GM19463 (cell line): ENCODE measurements at regions not wholly inside any gene's neighbourhood (a gene's known extent, or its start where the extent isn't known, plus 50 kb on each side); places are given as distances from the start of the nearest gene placed in this dataset.

Experiments
- ATAC-seq: cut with Tn5 transposase; IDR thresholded peaks from one replicate; pipeline ENCODE4 v1.9.1; 2021; ENCODE audit warnings: mild to moderate bottlenecking, moderate library complexity; ENCODE audit not compliant: unreplicated experiment

DNA sequence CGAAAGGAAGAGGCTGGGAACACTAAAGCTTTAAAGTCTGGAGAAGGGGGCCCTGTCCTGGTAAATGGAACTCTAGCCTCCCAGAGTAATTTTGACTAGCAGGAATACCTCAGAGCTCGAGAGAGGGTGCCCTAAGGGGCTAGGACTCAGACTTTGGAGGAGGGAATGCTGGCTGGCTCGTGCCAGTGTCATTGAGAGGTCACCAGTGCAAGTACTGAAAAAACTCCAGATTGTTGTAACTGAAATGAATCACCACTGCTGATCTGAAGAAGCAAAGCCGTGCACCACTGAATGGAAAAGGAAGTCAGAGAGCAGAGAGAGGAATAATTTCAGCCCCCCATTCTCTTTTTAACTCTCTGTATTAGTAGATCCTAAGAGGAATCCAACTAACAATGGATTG lies 690.2 kb downstream of the FAT4 start:
- ATAC-seq = no peak

DNA sequence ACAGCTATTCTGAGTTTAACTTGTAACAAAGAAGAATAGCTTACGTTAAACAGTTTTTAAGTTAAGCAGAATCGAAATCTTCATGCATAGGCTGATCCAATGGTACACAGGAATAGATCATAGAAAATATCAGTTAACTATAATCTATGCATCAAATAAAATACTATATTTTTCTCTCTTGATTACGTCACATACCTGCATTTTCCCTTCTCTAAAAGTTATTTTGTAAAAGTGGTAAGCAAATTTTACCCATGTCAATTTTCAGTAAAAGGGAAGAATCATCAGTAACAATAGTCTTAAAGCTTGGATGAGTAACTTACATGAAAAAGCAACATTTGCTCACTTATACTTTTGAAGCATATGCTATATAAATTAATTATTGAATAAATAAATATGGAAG lies 692.4 kb downstream of the FAT4 start:
- no peak for ATAC-seq

DNA sequence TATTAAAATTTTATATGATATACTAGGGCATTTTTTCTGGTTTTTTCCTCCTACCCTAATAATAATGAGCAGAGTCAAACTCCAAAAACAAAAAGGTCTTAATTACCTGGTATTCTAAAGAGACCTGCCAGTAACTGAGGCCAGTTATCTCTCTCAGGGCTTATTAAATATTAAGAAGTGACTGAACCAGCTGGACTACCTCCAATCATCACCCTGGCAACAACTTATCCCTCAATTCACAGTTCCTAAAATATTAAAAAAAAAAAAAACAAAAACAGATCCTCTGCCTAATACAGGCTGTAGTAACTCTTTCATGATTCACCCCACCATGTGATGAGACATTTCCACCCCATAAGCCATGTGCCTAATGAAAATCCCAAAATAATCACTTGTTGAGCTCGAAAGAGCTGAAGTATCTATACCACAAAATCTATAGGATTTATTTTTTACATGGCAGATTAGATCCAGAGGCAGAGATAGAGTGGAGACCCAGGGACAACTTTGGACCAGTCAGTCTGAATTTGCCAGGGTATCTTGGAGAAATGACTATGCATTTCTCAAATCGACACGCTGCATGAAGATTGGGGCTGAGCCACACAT lies 698.0 kb downstream of the FAT4 start:
- ATAC-seq = no peak

DNA sequence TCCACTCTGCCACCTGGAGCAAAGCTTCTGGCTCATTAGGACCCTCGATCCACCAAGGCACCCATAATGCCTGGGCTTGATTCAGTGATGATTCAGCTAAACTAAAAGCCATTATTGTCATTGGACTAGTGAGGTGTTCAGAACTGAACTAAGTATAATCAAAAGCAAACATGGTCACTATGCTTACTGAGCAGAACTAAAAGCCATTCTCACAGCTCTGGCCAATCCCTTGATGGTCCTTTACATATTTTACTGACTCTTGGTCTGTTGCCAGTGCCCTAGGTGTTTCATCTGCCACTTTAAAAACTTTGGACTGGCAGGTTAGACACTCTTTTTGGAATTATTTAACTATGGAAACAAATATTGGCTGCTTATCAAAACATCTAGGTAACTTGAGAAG lies 703.5 kb downstream of the FAT4 start:
- no peak for ATAC-seq

DNA sequence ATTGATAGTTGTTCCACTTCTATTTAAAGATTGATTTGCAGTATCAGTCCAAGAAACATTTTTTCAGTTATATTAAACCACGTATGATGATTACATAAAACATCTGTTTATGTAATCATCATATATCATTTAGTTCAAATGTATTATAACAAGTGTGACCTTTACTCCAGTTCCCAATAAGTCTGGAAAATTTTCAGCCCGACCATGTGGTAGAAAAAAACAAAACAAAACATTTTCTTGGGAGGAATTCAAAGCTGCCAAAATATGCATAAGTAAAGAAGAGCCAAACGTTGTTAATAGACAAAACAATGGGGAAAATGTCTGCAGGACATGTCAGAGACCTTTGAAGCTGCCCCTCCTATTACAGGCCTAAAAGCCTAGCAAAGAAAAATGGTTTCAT lies 709.1 kb downstream of the FAT4 start:
- no peak for ATAC-seq

DNA sequence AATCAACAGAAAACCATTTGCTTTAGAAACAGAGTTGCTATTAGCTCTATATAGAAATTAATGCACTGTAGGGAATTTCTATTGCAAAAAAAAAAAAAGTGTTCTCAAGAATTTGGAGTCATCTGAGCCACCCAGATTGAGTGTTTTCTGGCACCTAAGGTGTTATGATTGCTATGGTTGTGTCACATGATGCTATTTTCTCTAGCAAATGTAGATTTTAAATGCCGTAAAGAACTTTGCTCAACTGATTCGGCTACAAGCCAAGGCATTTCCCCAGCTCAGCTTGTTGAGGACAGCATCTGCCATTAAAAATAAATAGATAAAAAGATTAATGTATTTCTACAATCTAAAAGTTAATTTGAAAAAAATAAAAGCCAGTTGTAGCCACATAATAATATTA lies 712.8 kb downstream of the FAT4 start:
- no peak for ATAC-seq

DNA sequence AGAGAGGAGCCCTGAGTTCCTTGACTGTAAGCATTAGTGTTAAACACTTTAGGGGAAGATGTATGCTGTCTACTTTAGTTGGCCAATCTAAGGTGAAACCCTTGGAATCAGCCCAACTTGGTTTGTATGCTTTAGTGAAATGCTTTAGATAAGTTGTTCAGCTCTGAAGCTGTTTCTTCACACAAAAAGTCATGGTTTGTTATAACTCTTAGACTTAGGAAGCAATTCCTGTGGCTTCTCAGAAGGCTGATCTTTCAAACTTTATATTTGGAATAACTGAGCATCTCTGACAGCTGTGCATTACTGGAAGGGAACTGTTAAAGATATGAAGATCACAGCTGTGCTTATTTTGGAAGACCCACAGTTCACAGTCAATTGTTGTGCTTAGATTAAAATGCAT lies 714.1 kb downstream of the FAT4 start:
- no peak for ATAC-seq

DNA sequence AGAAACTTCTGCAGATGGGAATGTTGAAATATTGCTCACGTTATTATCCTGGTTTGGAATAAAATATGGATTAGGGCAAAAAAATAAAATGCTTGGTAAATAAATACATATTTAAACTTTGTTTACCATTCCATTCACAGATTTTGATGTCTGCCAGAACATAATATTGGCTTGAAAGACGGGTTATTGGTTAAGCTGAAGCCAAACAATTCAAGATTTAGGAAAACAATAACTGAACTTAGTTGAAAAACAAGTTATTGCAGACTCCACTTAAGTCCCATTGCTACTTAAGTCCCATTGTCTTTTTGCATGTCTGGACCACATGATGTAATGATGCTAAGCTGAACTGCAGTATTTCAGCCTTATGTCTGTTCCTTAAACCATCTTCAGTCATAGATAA lies 722.5 kb downstream of the FAT4 start:
- no peak for ATAC-seq

DNA sequence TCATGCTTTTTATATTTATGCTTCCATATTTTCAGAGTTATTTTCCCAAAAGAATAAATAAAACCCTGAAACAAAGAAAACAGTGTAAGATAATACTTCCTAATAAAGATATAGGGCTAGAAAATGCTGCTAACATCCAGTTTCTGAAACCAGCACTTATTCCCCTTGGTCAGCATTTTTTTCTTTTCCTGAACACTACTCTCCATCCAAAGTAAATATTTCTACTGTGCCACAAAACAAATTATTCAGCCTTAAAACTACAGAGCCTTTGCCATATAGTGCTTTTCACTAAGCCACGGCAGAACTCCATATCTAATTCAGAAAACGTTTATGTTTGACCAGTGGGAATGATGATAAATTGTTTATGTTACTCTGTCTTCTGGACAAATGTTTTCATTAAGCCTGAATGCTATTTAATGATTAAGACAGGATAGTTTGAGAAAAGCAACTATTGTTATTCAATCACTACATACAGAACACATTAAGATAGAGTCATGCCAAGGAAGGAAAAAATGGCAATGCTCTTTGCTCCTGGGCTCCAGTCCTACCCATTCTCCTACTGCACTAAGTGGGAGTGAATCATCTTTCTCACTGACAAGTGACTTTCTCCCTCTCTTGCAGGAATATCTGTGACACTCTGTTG lies 723.9 kb downstream of the FAT4 start:
- no peak for ATAC-seq

DNA sequence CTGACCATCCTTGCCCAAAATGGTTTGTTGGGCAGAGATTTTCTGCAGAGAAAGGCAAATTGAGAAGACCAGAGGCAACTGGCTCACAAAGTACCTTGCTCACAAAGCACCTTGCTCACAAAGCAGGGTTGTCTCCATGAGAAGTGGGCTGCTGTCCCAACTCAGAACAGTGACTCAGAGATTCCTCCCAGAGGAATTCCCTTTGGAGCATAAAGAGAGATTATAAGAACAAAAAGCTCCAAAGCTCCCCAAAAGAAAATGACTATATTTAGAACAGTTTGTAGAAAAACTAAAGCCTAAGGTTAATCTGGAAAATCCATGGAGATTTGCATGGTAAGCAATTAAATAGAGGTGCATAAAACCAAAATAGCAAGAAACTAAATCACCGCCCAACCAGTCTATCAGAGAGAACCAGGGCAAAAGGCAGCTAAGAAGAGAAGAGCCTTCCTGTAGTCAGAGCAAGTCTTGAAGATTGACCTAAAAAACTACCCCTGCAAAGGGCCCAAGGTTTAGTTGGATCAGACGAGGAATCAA lies 731.4 kb downstream of the FAT4 start:
- no peak for ATAC-seq

DNA sequence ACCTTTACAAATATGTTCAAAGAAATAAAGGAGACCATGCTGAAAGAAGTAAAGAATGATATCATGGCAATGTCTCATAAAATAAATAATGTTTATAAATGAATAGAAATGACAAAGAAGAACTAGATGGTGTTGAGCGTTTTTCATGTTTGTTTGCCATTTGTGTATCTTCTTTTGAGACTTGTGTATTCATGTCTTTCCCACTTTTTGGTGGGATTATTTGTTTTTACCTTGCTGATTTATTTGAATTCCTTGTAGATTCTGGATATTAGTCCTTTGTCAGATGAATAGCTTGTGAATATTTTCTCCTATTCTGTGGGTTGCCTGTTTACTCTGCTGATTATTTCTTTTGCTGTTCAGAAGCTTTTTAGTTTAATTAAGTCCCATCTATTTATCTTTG lies 732.4 kb downstream of the FAT4 start:
- no peak for ATAC-seq

DNA sequence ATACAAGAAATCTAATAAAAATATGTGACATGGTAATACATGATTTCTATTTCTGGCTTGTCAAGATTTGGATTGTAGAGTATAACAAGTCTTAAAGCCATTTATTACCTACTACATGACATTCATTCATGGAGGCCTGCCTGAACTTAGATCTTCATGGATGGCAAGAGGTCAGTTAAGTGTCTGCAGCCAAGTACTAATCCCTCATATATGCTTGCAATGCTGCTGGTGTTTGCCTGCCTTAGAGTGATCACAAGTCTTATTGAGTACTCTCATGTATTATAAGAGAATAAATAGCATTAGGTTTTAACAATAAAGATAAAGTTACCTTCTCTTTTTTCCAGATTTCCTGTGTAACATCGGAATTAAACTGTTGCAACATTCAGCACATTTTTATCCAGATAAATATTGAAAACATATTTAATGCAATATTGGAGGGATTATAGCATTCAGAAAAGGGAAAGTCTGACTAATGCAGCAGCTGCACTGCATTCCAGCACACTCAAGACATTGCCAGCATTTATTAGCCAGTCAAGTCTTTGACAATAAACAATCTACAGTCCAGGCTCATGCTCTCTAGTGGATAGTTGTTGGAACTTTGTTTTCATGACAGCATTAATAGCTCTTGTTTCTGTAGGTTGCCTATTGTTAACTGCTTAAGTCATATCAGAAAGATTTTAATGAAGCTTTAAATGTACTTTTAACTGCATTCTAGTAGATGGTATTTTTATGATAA lies 737.1 kb downstream of the FAT4 start:
- no peak for ATAC-seq

DNA sequence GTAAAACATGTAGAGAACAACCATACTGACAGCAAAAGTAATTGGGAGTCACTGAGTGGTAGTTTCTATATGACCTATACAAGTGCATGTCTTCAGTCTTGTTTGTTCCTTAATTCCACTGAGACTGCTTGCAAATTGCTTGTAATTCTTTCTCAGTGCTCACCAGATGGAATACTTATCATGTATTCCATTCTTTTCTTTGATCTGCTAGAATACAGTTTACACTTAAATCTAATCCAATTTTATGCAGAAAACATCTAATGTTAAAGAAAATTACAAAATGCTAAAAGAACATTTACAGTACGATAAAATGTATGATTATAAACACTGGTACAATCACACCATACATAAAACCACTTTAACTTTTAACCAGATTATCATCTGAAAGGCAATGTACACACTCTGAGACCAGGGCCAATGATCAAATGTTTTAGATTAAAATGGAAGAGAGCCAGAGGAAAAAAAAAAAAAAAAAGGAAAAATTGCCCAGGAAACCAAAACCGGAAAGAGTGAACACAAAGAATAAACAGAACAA lies 741.4 kb downstream of the FAT4 start:
- ATAC-seq = no peak

DNA sequence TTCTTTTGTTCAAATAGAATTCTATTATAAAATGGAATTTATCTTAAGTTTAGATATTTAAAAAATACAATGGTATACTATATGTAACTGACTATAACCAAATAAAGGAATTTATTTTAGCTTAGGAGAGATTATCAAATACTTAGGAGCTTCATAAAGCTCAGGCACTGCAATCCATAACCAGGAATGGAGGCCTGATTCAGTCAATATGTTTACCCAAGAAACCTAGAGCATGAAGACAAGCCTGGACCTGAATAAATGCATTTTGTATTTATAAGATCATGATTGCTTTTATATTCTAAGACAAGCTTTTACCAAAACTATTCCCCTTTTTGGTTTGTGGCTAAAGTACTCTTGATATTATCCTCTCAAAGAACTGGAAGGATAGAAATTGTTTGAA lies 742.6 kb downstream of the FAT4 start:
- no peak for ATAC-seq

DNA sequence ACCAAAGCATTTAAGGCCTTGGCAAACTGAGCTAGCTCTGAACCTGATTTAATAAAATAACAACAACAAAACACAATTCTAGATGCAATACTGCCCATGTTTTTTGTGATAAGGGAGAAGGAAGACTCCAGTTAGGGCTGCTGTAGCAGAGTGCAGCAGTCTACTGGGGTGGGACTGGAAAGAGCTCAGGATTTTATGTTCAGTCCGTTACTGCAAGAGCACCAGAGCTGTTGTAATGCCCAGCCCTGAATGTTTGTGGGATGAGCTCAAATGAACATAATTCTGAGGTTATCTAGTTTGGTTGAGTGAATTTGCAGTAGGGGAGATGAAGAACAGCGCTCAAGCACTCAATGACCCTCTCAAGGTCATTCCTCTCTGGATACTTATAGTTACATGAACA lies 743.8 kb downstream of the FAT4 start:
- ATAC-seq = no peak

DNA sequence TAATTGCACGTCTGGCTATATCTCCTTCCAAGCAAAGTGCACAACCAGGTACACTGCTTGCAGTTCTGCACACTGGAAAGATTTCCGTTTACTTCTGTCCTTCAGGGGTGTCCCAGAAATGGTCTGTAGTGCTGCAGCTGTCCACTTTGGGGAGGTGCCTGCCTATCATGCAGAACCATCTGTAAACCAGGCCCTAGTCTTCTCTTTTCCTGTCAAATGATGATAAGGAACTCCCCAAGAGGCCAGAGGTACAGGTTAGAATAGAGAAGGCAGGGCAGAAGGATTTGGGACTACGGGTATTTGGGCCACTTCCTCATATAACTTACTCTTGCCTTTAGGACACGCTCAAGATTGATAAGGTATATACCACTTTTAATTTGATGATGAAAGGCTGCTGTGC lies 746.9 kb downstream of the FAT4 start:
- ATAC-seq = no peak

DNA sequence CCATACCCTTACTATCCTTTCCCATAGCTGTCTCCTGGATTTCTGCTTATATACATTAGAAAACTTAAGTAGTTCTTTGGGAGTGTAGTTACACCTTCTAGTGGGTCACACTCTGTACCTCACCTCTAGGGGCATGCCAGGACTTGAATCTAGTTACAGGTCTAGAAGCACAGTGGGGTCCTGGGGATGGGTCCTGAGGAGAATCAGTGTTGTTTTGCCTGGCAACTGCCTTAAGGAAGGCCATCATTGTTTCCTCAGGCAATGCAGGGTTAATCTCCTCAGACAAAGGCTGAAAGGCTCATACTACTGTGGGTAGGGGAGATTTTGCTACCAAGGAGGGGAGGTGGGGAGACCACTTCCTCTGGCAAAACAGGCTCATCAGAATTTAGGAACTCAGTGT lies 750.3 kb downstream of the FAT4 start:
- no peak for ATAC-seq

DNA sequence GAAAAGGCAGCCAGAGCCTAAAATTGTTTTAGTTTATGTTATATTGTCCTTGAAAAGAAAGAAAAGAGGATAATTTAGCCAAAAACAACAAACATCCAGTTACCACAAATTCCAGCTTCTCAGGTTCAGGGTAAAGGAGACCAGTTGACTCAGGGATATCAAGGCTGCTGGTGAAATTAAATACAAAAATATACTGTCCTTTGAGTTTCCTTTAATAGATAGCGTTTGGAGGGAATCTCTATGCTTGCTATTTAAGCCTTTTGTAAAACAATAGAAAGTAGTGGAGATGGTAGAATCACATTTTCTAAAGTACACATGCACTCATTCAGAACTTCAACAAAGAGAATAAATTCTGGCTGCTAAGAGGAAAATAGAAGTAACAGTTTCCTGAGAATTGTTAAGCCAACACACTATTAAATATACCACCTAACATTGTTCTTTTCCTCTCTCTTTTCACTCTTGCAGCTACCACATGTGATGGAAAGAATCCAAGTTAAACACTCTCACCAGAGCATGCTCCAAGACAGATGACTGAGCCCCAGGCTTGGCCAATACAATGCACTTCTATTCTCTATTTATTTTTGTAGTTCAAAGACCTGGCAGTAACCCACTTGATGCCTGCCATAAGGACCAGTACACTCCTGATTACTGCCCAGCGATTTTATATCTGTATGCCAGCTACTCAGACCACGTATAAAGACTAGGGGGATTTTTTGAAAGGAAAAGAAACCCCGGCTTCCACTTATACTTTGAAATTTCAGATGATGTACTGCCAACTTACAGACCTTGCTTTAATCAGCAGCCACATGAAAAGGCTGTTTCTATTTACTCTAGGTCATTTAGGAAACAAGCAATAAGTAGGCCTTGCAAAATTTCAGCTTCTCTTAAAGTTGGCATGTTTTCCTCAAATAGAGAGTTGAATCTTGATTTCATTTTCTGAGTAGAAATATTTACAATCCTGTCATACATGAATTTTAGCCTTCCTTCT lies 756.9 kb downstream of the FAT4 start:
- no peak for ATAC-seq

DNA sequence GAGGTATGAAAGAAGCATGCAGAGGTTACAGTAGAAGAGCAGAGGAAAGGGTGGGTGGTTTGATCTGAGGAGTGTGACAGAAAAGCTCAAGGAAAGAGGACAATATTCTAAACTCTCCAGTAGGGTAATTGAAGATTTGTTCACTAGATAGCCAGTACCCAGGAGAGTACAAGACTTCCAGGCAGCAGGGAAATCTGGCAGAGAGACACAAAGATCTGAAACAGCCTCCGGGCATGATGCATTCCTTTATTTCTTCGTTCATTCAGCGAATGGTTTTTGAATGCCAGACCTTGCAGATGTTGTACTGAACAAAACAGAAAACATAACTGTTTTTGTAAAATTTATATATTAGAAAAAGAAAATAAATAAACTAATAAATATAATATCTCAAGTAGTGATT lies 766.6 kb downstream of the FAT4 start:
- ATAC-seq = no peak

DNA sequence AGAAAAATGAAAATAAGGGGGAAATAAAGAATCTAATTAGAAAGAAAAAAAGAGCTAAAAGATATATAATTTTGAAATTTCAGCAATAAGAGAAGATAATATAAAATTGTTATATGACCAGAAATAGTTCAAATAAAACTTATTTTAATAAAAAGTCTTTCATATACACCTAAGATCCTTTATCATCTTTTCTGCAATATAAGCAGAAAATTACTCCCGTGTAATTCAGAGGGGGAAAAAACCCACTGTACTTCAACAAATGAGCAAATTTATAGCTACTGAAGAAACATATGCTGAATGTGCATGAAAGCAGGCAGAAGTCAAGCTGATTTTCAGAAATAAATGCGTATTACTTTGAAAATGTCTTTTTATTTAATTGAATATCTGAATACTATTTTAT lies 771.3 kb downstream of the FAT4 start:
- no peak for ATAC-seq

DNA sequence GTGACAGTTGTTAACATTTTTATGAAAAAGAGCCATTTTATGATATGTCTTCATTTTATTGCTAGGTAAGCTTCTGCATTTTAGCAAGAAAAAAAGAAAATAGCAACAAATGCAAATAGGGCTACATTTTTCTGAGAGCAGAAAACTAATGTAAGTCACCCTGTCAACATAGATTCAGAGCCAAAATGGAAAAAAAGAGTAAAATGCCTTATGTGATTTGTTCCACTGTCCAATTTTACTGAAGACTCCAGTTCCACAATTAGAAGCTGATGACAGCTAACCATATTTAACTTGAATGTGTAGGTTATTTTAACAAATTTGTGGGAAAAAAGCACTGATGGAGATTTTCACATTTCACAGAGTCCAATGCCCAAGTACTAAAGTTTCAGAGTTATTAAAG lies 772.3 kb downstream of the FAT4 start:
- ATAC-seq = no peak
